PC-9 (cell line): ENCODE measurements at regions not wholly inside any gene's neighbourhood (a gene's known extent, or its start where the extent isn't known, plus 50 kb on each side); places are given as distances from the start of the nearest gene placed in this dataset.

ENCODE experiments used
- BruUV-seq: library from RNA; stranded (reverse); fragments of 400-500 nt; replicated peaks from 2 replicates; lab custom pipeline; 2021; lab: Mats Ljungman, UMichigan
- CTCF ChIA-PET: fragments of 300-600 bp; sonication (Branson Sonifier 250); formaldehyde crosslinking; loops from one replicate; lab custom pipeline; 2022; ENCODE audit warnings: antibody characterized with exemption; lab: Charles Lee
- POLR2A ChIA-PET: fragments of 300-600 bp; sonication (Branson Sonifier 250); formaldehyde crosslinking; loops from one replicate; lab custom pipeline; 2022; ENCODE audit warnings: antibody characterized with exemption; ENCODE audit not compliant: unreplicated experiment; lab: Charles Lee
- DNase-seq, 2 experiments: peaks; one replicate each; pipeline versions ENCODE4 v3.0.0 to v3.0.0-alpha.2; 2015 to 2022; ENCODE audit warnings: mixed read lengths in 1 of 2
- H2AFZ ChIP-seq: fragments of 200-600 bp; sonication (generic); 2 replicates; pipeline ENCODE4 v1.8.1; 2017; ENCODE audit warnings: antibody characterized with exemption
- H3F3A ChIP-seq: fragments of 200-600 bp; sonication (generic); 2 replicates; pipeline ENCODE4 v1.8.1; 2017; ENCODE audit warnings: antibody characterized with exemption, mild to moderate bottlenecking, low read depth; ENCODE audit not compliant: insufficient read depth
- H3K27ac ChIP-seq: fragments of 200-600 bp; sonication (generic); 2 replicates; pipeline ENCODE4 v1.6.1; 2016; ENCODE audit warnings: mixed run types
- H3K27me3 ChIP-seq: fragments of 200-600 bp; sonication (generic); 2 replicates; pipeline ENCODE4 v1.6.1; 2016; ENCODE audit warnings: low read depth, mixed run types; ENCODE audit not compliant: insufficient read depth
- H3K36me3 ChIP-seq: fragments of 200-600 bp; sonication (generic); 2 replicates; pipeline ENCODE4 v1.6.1; 2016; ENCODE audit warnings: low read depth, mixed run types
- H3K4me1 ChIP-seq: fragments of 200-600 bp; sonication (generic); replicated peaks from 2 replicates; pipeline ENCODE4 v1.6.1; 2016; ENCODE audit warnings: mixed run types; ENCODE audit not compliant: insufficient read depth
- H3K4me2 ChIP-seq: fragments of 200-600 bp; sonication (generic); 2 replicates; pipeline ENCODE4 v1.6.1; 2017; ENCODE audit warnings: mixed run types
- H3K4me3 ChIP-seq: fragments of 200-600 bp; sonication (generic); 2 replicates; pipeline ENCODE4 v1.6.1; 2016; ENCODE audit warnings: mixed run types
- H3K79me2 ChIP-seq: fragments of 200-600 bp; sonication (generic); 2 replicates; pipeline ENCODE4 v1.6.1; 2017; ENCODE audit warnings: low read depth, mixed run types
- H3K9me2 ChIP-seq: fragments of 200-600 bp; sonication (generic); 2 replicates; pipeline ENCODE4 v1.8.1; 2017; ENCODE audit warnings: mild to moderate bottlenecking; ENCODE audit not compliant: insufficient read depth
- H3K9me3 ChIP-seq: fragments of 200-600 bp; sonication (generic); 2 replicates; pipeline ENCODE4 v1.8.1; 2016; ENCODE audit warnings: low read depth; ENCODE audit not compliant: insufficient read depth
- H4K20me1 ChIP-seq: fragments of 200-600 bp; sonication (generic); 2 replicates; pipeline ENCODE4 v1.8.1; 2017; ENCODE audit not compliant: insufficient read depth
- EZH2 ChIP-seq: fragments of 200-600 bp; sonication (generic); IDR thresholded peaks from 2 replicates; pipeline ENCODE4 v1.8.0; 2017; ENCODE audit warnings: antibody characterized with exemption, low read depth
- intact Hi-C: fragments of 100-400 bp; cut with micrococcal nuclease; formaldehyde crosslinking; loops from one replicate; pipeline ENCODE4 v1.10.0; 2022; ENCODE audit not compliant: unreplicated experiment
- TF ChIP-seq, protein P1 (sequence below): fragments of 200-600 bp; sonication (generic); conservative IDR thresholded peaks from 2 replicates; pipeline ENCODE4 v1.6.1; 2017; ENCODE audit warnings: mixed run types, antibody characterized with exemption, mild to moderate bottlenecking, moderate library complexity

DNA sequence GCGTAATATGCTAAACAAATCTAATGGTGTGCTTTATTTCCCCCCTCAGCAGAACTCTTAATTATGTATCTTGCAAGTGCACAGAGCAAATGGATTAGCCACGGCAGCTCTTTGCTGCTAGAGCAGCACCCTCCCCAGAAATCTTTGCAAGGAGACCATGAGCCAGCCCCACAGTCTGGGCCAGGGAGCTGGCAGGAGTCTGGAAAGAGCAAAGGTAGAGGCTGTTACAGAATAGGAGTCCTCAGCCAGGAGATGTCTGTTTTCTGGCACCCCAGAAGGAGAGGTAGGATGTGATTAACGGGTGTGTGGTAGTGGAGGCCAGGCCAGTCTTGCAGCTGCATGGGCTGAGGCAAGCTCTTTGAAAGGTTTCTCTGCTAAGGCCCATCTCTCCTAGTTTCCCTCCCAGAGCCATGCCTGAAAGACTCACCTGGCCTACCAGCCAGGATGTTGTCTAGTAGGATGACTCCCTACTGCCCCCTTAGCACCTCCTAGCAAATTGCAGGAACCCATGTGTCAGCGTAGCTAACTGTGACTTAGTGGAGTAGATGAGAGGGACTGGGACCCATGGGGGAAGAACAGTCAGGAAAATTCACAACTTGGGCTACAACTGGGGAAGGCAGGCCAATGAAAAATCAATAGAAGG lies 557.2 kb downstream of the BUD13 start:
- no peaks in the 10 kb centered on the region for H3K36me3 ChIP-seq
- no peaks in the 10 kb centered on the region for H3K4me1 ChIP-seq
- no peaks in the 10 kb centered on the region for H3K9me3 ChIP-seq
- no peaks in the 10 kb centered on the region for H3F3A ChIP-seq
- CTCF ChIA-PET, result no interaction called here
- no peak for TF ChIP-seq EZH2
- TF ChIP-seq, protein P1, sequence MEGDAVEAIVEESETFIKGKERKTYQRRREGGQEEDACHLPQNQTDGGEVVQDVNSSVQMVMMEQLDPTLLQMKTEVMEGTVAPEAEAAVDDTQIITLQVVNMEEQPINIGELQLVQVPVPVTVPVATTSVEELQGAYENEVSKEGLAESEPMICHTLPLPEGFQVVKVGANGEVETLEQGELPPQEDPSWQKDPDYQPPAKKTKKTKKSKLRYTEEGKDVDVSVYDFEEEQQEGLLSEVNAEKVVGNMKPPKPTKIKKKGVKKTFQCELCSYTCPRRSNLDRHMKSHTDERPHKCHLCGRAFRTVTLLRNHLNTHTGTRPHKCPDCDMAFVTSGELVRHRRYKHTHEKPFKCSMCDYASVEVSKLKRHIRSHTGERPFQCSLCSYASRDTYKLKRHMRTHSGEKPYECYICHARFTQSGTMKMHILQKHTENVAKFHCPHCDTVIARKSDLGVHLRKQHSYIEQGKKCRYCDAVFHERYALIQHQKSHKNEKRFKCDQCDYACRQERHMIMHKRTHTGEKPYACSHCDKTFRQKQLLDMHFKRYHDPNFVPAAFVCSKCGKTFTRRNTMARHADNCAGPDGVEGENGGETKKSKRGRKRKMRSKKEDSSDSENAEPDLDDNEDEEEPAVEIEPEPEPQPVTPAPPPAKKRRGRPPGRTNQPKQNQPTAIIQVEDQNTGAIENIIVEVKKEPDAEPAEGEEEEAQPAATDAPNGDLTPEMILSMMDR, result no peak
- DNase-seq, result no peak
- H3K4me2 ChIP-seq, result no peak overlapping the region
- H3K4me3 ChIP-seq, result no peak overlapping the region
- BruUV-seq, result no TSS peak
- H3K79me2 ChIP-seq, result no peaks in the 10 kb centered on the region
- no peak overlapping the region for H2AFZ ChIP-seq
- POLR2A ChIA-PET, result no interaction called here
- no peak overlapping the region for H3K27ac ChIP-seq
- H4K20me1 ChIP-seq, result no peaks in the 10 kb centered on the region
- H3K27me3 ChIP-seq, result peaks cover 36% of the 10 kb centered on the region
- H3K9me2 ChIP-seq, result no peaks in the 10 kb centered on the region
- intact Hi-C loops, result no loop called here

DNA sequence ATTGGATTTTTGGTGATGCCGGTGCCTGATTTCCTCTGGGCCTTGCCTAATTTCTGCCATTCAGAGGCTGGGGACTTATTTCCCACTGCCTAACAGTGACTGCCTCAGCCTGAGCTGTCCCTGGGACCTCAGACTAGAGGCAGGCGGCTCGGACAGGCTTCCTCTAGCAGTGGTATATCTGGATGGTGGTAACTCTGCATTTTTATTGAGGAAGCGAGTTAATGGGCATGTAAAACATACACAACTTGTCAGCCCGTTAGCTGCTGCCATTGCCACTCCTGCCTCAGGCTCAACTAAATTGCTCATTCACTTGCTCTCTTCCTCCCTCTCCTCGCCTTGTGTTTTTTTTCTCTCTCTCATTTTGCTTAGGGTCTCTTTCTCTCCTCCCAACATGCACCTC lies 561.6 kb downstream of the BUD13 start:
- no peak overlapping the region for H3K27ac ChIP-seq
- no peaks in the 10 kb centered on the region for H3F3A ChIP-seq
- intact Hi-C loops, result no loop called here
- no peaks in the 10 kb centered on the region; the same call in 1 of the 2 replicates for H4K20me1 ChIP-seq
- H3K79me2 ChIP-seq, result no peaks in the 10 kb centered on the region
- no peak overlapping the region for H3K4me2 ChIP-seq
- CTCF ChIA-PET, result no interaction called here
- no peak overlapping the region for H3K4me3 ChIP-seq
- H3K9me2 ChIP-seq, result no peaks in the 10 kb centered on the region
- no TSS peak for BruUV-seq
- peaks cover 79% of the 10 kb centered on the region for H3K27me3 ChIP-seq
- DNase-seq, result no peak
- no peaks in the 10 kb centered on the region for H3K4me1 ChIP-seq
- POLR2A ChIA-PET, result no interaction called here
- H3K9me3 ChIP-seq, result no peaks in the 10 kb centered on the region
- TF ChIP-seq, protein P1, result no peak
- TF ChIP-seq EZH2, result no peak
- no peaks in the 10 kb centered on the region for H3K36me3 ChIP-seq
- no peak overlapping the region for H2AFZ ChIP-seq

DNA sequence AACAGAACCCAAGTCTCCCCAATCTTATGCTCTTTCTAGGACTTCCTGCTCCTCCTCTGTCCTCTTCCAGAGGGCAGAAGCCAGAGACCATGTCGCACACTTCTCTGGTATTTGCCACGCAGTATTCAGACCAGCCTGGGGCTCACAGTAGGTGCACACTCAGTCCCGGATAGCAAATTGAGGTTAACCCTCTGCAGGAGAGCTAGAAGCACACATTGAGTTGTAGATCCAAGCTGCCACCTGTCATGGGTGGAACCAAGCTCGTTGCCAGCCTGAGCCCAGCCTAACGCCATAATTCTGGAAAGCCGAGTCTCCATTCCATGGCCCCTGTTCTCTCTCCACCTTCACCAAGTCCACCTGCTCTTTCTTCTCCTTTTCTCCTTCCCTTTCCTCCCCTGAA lies 562.1 kb downstream of the BUD13 start:
- H3K4me2 ChIP-seq, result no peak overlapping the region
- H3F3A ChIP-seq, result no peaks in the 10 kb centered on the region
- H3K27me3 ChIP-seq, result peaks cover 84% of the 10 kb centered on the region
- H4K20me1 ChIP-seq, result no peaks in the 10 kb centered on the region; the same call in 1 of the 2 replicates
- CTCF ChIA-PET, result no interaction called here
- H3K9me2 ChIP-seq, result no peaks in the 10 kb centered on the region
- H3K4me1 ChIP-seq, result no peaks in the 10 kb centered on the region
- no TSS peak for BruUV-seq
- no peak overlapping the region for H3K4me3 ChIP-seq
- POLR2A ChIA-PET, result no interaction called here
- TF ChIP-seq EZH2, result no peak
- TF ChIP-seq, protein P1, result no peak
- H3K9me3 ChIP-seq, result no peaks in the 10 kb centered on the region
- H3K27ac ChIP-seq, result no peak overlapping the region
- no peak overlapping the region for H2AFZ ChIP-seq
- H3K79me2 ChIP-seq, result no peaks in the 10 kb centered on the region
- DNase-seq, result no peak
- intact Hi-C loops, result no loop called here
- no peaks in the 10 kb centered on the region for H3K36me3 ChIP-seq
